ENCODE measurements at regions not wholly inside any gene's neighbourhood (a gene's known extent, or its start where the extent isn't known, plus 50 kb on each side); places are given as distances from the start of the nearest gene placed in this dataset.

DNA sequence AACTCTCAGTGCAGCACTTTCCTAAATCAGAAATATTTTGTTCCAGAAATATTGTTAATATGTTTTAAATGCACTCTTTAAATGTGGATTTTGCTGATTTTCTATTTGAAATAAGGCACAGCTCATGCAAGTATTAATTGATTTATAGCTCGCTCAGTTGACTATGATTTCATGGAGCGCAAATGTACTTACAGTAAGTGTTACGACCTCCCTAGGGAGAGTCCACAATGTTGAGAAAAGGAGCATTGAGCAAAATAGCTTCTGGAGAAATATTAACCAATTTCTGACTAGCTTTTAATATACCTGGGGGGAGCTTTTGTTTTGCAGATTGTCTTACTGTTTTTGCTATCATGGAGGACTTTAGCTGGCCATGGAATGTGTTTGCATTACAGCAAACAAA is 1687.5 kb downstream of the STIM2 start:
- no peak for TF ChIP-seq CTCF (conservative IDR thresholded peaks at IDR 0.05 in 1 of 2, IDR thresholded peaks at IDR 0.05 in 1 of 2; ENCODE audit: low read depth in 1 of 2, low read length in 2 of 2)
- no peak for TF ChIP-seq EZH2 (IDR thresholded peaks at IDR 0.05; ENCODE audit: low read length, missing control alignments)

Measured in fibroblast of lung (primary cell).